ENCODE measurements at regions not wholly inside any gene's neighbourhood (a gene's known extent, or its start where the extent isn't known, plus 50 kb on each side); places are given as distances from the start of the nearest gene placed in this dataset.
"Not testable (repeated sequence)": the region's sequence is repeated elsewhere in the genome, so short reads cannot be mapped to it uniquely, and the experiment has no call there.

DNA sequence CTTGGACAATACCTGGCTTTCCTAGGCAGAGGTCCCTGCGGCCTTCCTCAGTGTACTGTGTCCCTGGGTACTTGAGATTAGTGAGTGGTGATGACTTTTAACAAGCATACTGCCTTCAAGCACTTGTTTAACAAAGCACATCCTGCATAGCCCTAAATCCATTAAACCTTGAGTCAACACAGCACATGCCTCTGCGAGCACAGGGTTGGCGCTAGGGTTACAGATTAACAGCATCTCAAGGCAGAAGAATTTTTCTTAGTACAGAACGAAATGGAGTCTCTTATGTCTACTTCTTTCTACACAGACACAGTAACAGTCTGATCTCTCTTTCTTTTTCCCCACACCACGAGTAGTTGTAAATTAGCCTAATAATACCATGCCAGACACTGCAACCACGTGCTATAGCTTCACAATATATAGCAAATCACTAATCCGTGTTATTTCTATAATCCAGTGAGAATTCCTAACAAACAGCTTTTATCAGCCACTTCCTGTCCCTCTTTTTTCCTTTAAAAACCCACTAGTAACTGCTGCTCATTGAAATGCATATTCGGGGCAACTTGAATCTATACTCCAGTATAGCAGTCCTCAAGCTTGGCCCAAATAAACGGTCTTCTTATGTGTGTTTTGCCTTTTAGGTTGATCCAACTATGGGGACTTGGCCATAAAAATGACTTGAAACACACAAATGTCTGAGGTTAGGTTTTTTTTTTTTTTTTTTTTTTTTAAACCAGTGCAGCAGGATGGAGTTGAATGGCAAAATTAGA lies 102.9 kb upstream of the MTLN start:
- H3K9me3 ChIP-seq (ENCODE audit: low read length); H3K27ac ChIP-seq (ENCODE audit: low read depth, low read length); H3K9me3 Mint-ChIP-seq; H3K4me1 ChIP-seq (ENCODE audit: insufficient read depth, low read length); H3K27me3 ChIP-seq (ENCODE audit: insufficient read depth, low read length, poor library complexity, severe bottlenecking); H3K4me1 Mint-ChIP-seq; CTCF ChIA-PET; DNase-seq; H3K36me3 Mint-ChIP-seq; POLR2A ChIA-PET; H3K4me3 Mint-ChIP-seq; H3K4me3 ChIP-seq (ENCODE audit: low read length); H3K27me3 Mint-ChIP-seq; H3K36me3 ChIP-seq (ENCODE audit: insufficient read depth, low read length); H3K27ac Mint-ChIP-seq: not testable (repeated sequence)

DNA sequence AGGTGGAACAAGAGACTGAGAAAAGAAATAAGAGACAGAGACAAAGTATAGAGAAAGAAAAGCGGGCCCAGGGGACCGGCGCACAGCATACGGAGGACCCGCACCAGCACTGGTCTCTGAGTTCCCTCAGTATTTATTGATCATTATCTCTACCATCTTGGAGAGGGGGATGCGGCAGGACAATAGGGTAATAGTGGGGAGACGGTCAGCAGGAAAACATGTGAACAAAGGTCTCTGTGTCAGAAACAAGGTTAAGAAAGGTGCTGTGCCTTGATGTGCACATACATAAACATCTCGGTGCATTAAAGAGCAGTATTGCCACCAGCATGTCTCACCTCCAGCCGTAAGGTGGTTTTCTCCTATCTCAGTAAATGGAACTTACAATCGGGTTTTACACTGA lies 102.1 kb upstream of the MTLN start:
- H3K4me3 Mint-ChIP-seq; H3K4me1 ChIP-seq (ENCODE audit: insufficient read depth, low read length); H3K9me3 Mint-ChIP-seq; H3K27ac Mint-ChIP-seq; H3K36me3 ChIP-seq (ENCODE audit: insufficient read depth, low read length); H3K9me3 ChIP-seq (ENCODE audit: low read length); H3K27me3 ChIP-seq (ENCODE audit: insufficient read depth, low read length, poor library complexity, severe bottlenecking); POLR2A ChIA-PET; H3K4me3 ChIP-seq (ENCODE audit: low read length); H3K36me3 Mint-ChIP-seq; H3K27ac ChIP-seq (ENCODE audit: low read depth, low read length); H3K4me1 Mint-ChIP-seq; CTCF ChIA-PET; H3K27me3 Mint-ChIP-seq; DNase-seq: not testable (repeated sequence)

DNA sequence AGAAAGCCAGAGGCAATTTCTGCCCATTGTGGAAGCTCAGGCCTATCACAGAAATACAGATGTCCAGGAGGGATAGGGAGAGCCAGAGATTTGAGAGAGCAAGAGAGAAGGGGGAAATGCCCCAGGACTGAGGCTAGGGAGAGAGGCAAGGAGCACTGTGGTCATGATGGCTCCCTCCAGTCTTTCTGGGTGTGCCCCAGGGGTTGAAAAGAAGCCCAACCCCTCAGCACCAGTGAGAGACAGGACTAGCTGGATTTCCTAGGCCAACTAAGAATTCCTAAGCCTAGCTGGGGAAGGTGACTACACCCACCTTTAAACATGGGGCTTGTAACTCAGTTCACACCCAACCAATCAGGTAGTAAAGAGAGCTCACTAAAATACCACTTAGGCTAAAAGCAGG lies 100.7 kb upstream of the MTLN start:
- H3K36me3 ChIP-seq (ENCODE audit: insufficient read depth, low read length); H3K27ac ChIP-seq (ENCODE audit: low read depth, low read length); POLR2A ChIA-PET; H3K27me3 ChIP-seq (ENCODE audit: insufficient read depth, low read length, poor library complexity, severe bottlenecking); CTCF ChIA-PET; H3K36me3 Mint-ChIP-seq; H3K4me3 Mint-ChIP-seq; H3K4me1 ChIP-seq (ENCODE audit: insufficient read depth, low read length); DNase-seq; H3K9me3 Mint-ChIP-seq; H3K4me3 ChIP-seq (ENCODE audit: low read length); H3K27ac Mint-ChIP-seq; H3K4me1 Mint-ChIP-seq; H3K27me3 Mint-ChIP-seq; H3K9me3 ChIP-seq (ENCODE audit: low read length): not testable (repeated sequence)

DNA sequence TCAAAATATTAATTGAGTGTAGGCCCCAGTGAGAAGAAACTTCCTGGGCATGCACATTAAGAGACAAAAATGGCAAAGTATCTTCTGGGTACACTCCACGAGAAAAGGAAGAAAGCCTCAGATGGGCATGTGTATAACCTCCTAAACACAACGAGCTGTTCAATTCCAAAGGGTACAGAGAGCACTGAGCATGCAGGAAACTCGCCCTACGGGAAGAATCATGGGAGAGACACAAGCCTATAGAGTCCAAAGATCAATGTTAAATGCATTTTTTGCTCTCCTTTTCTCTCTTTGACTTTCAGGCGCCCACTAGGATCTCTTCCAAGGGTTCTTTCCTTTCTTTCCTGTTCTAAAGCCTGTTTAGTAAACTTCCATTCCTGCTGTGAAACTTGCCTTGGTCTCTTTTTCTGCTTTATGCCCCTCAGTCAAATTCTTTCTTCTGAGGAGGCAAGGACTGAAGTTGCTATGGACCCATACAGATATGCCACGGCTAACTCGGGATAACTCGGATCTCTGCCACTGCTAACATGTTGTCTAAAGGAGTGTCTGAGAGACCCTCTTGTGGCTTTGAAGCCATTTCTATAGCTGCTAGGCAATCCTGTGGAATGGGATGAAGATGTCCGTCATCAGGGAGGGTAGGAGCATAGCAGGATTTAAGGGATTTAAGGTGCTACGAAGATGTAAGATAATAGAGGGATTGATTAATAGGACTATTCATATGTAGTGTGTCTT lies 99.5 kb upstream of the MTLN start:
- H3K36me3 ChIP-seq (ENCODE audit: insufficient read depth, low read length); POLR2A ChIA-PET; H3K27me3 ChIP-seq (ENCODE audit: insufficient read depth, low read length, poor library complexity, severe bottlenecking); H3K27me3 Mint-ChIP-seq; H3K9me3 Mint-ChIP-seq; H3K36me3 Mint-ChIP-seq; H3K4me1 ChIP-seq (ENCODE audit: insufficient read depth, low read length); H3K27ac Mint-ChIP-seq; H3K4me3 Mint-ChIP-seq; H3K4me3 ChIP-seq (ENCODE audit: low read length); H3K27ac ChIP-seq (ENCODE audit: low read depth, low read length); H3K9me3 ChIP-seq (ENCODE audit: low read length); CTCF ChIA-PET; H3K4me1 Mint-ChIP-seq; DNase-seq: not testable (repeated sequence)

DNA sequence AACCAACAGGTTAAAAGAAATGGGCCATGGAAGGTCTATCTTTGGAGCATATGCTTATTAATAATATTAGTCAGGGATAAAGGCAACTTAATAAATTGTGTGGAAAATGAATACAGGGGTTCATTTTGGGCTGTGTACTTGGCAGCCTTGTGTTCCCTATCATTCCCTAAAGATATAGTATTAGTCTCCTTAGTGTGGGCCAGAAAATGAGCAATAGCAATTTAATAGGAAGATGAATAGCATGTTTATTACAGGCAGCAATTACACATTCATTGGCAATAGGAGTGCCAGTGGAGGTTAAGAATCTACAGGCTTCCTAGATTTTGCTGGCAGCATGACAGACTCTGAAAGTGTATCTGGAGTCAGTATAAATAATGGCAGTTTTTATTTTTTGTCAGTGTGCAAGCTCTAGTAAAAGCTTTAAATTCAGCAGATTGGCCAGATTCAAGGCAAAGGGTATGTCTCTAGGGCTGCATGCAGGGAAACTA lies 98.7 kb upstream of the MTLN start:
- POLR2A ChIA-PET; H3K27me3 Mint-ChIP-seq; H3K27ac Mint-ChIP-seq; H3K27me3 ChIP-seq (ENCODE audit: insufficient read depth, low read length, poor library complexity, severe bottlenecking); H3K4me1 ChIP-seq (ENCODE audit: insufficient read depth, low read length); H3K36me3 Mint-ChIP-seq; DNase-seq; H3K4me1 Mint-ChIP-seq; H3K9me3 ChIP-seq (ENCODE audit: low read length); H3K9me3 Mint-ChIP-seq; CTCF ChIA-PET; H3K4me3 Mint-ChIP-seq; H3K4me3 ChIP-seq (ENCODE audit: low read length); H3K36me3 ChIP-seq (ENCODE audit: insufficient read depth, low read length); H3K27ac ChIP-seq (ENCODE audit: low read depth, low read length): not testable (repeated sequence)

GRCh38 chr2:110308728-110309127 lies 96.4 kb upstream of the MTLN start:
- H3K36me3 Mint-ChIP-seq; H3K9me3 Mint-ChIP-seq; H3K36me3 ChIP-seq (ENCODE audit: insufficient read depth, low read length); H3K4me1 Mint-ChIP-seq; H3K4me1 ChIP-seq (ENCODE audit: insufficient read depth, low read length); H3K27ac ChIP-seq (ENCODE audit: low read depth, low read length); H3K27me3 ChIP-seq (ENCODE audit: insufficient read depth, low read length, poor library complexity, severe bottlenecking); H3K27me3 Mint-ChIP-seq; H3K27ac Mint-ChIP-seq; H3K9me3 ChIP-seq (ENCODE audit: low read length); DNase-seq; CTCF ChIA-PET; POLR2A ChIA-PET; H3K4me3 Mint-ChIP-seq; H3K4me3 ChIP-seq (ENCODE audit: low read length): not testable (repeated sequence)

GRCh38 chr2:110292807-110293206 lies 80.5 kb upstream of the MTLN start:
- H3K36me3 ChIP-seq (ENCODE audit: insufficient read depth, low read length); CTCF ChIA-PET; H3K27me3 ChIP-seq (ENCODE audit: insufficient read depth, low read length, poor library complexity, severe bottlenecking); H3K27me3 Mint-ChIP-seq; H3K9me3 ChIP-seq (ENCODE audit: low read length); H3K4me1 ChIP-seq (ENCODE audit: insufficient read depth, low read length); H3K27ac ChIP-seq (ENCODE audit: low read depth, low read length); DNase-seq; POLR2A ChIA-PET; H3K4me3 Mint-ChIP-seq; H3K9me3 Mint-ChIP-seq; H3K4me1 Mint-ChIP-seq; H3K36me3 Mint-ChIP-seq; H3K27ac Mint-ChIP-seq; H3K4me3 ChIP-seq (ENCODE audit: low read length): not testable (repeated sequence)

- POLR2A ChIA-PET; H3K36me3 Mint-ChIP-seq; H3K4me3 ChIP-seq (ENCODE audit: low read length); H3K27ac Mint-ChIP-seq; CTCF ChIA-PET; H3K4me1 Mint-ChIP-seq; H3K9me3 Mint-ChIP-seq; H3K4me3 Mint-ChIP-seq; H3K27me3 Mint-ChIP-seq; H3K4me1 ChIP-seq (ENCODE audit: insufficient read depth, low read length); H3K27ac ChIP-seq (ENCODE audit: low read depth, low read length); H3K36me3 ChIP-seq (ENCODE audit: insufficient read depth, low read length); H3K27me3 ChIP-seq (ENCODE audit: insufficient read depth, low read length, poor library complexity, severe bottlenecking); H3K9me3 ChIP-seq (ENCODE audit: low read length): not testable (repeated sequence)
- peak in 1 of 5 donors; percentile 19 for DNase-seq
These were observed 79.7 kb upstream of the MTLN start for GRCh38 chr2:110291909-110292579.
